Lung (tissue), 11 donors: ENCODE measurements at regions not wholly inside any gene's neighbourhood (a gene's known extent, or its start where the extent isn't known, plus 50 kb on each side); places are given as distances from the start of the nearest gene placed in this dataset.
A peak's percentile ranks its signal among the peaks of the same experiment; 100 is the strongest.

Source experiments
- ATAC-seq: fragments of 200-7000 bp; cut with Tn5 transposase; one replicate; pipeline ENCODE4 v1.9.1; 2020; ENCODE audit warnings: moderate number of reproducible peaks; ENCODE audit not compliant: insufficient read depth, low FRiP score
- DNase-seq, 3 donors: peaks; one replicate each; pipeline ENCODE4 v3.0.0-alpha.2; 2013 to 2017
- H3K27ac ChIP-seq, 2 donors: one replicate each; pipeline ENCODE4 v1.5.1; 2013; ENCODE audit warnings: mild to moderate bottlenecking in 2 of 2, moderate library complexity in 2 of 2, control low read depth in 1 of 2, inconsistent platforms in 1 of 2, low read depth in 1 of 2, low read length in 1 of 2
- H3K27me3 ChIP-seq, 3 donors: one replicate each; pipeline ENCODE4 v1.5.1; 2013; ENCODE audit warnings: low read length in 2 of 3; ENCODE audit not compliant: control insufficient read depth in 3 of 3, insufficient read depth in 3 of 3
- H3K36me3 ChIP-seq, 4 donors: one replicate each; pipeline ENCODE4 v1.5.1; 2013; ENCODE audit warnings: low read length in 4 of 4, mild to moderate bottlenecking in 1 of 4, moderate library complexity in 1 of 4; ENCODE audit not compliant: control insufficient read depth in 4 of 4, insufficient read depth in 4 of 4
- H3K4me1 ChIP-seq, 5 donors: one replicate each; pipeline ENCODE4 v1.5.1; 2013; ENCODE audit warnings: low read length in 5 of 5, mild to moderate bottlenecking in 2 of 5, moderate library complexity in 1 of 5; ENCODE audit not compliant: control insufficient read depth in 5 of 5, insufficient read depth in 5 of 5
- H3K4me3 ChIP-seq: one replicate; pipeline ENCODE4 v1.5.1; 2013; ENCODE audit warnings: mild to moderate bottlenecking, control low read depth, moderate library complexity
- H3K9ac ChIP-seq, 2 donors: one replicate each; pipeline ENCODE4 v1.5.1; 2013; ENCODE audit warnings: low read length in 2 of 2, control low read depth in 1 of 2; ENCODE audit not compliant: insufficient read depth in 1 of 2
- H3K9me3 ChIP-seq, 4 donors: one replicate each; pipeline ENCODE4 v1.5.1; 2013; ENCODE audit warnings: low read length in 3 of 4, mild to moderate bottlenecking in 1 of 4, moderate library complexity in 1 of 4; ENCODE audit not compliant: control insufficient read depth in 4 of 4, insufficient read depth in 3 of 4
- CTCF ChIP-seq: IDR thresholded peaks from 2 replicates; pipeline ENCODE4 v1.5.1; 2012; ENCODE audit warnings: mild to moderate bottlenecking; ENCODE audit errors: control extremely low read depth, extremely low read depth
- WGBS, 2 donors: extraction: QIAGEN DNeasy Blood & Tissue Kit; methylation state at CpG; one replicate each; pipeline ENCODE4 v1.1.7; 2013; 5-methylcytosine and 5-hydroxymethylcytosine counted together
- donor health status: control.
- donor health status: control.
- donor health status: Bipolar disorder and iron deficiency.
- donor health status: healthy.
- donor health status: DM: yes; HTN: yes; CAD: no.

GRCh38 chr15:25541228-25541627, 102.4 kb upstream of the UBE3A start:
- ATAC-seq: no peak
- H3K36me3 ChIP-seq: no peaks in the 10 kb centered on the region
- no peaks in the 10 kb centered on the region for H3K9me3 ChIP-seq
- no peak for DNase-seq
- no peak for TF ChIP-seq CTCF
- H3K27ac ChIP-seq: peak overlapping the region in 1 of 2 donors; percentile 4
- no peaks in the 10 kb centered on the region for H3K27me3 ChIP-seq
- H3K4me1 ChIP-seq: peaks cover 0 to 15% (median 5%) of the 10 kb centered on the region in 5 donors
- no peak overlapping the region for H3K9ac ChIP-seq
- no peak overlapping the region for H3K4me3 ChIP-seq

- Histone ChIP-seq H3K4me1 (peaks cover 0 to 4% (median 0%) of the 10 kb centered on the region in 5 donors), H3K9ac (no peak overlapping the region), H3K27me3 (no peaks in the 10 kb centered on the region), H3K36me3 (no peaks in the 10 kb centered on the region), H3K27ac (no peak overlapping the region), H3K9me3 (no peaks in the 10 kb centered on the region), H3K4me3 (no peak overlapping the region)
- DNase-seq (no peak), ATAC-seq (no peak)
- no peak for TF ChIP-seq CTCF
- WGBS, 2 donors: 72 to 77% methylated on average over 7 of the region's 7 CpGs
These were observed 98.2 kb upstream of the UBE3A start for GRCh38 chr15:25536801-25537611.

GRCh38 chr15:25535866-25536265, 97.0 kb upstream of the UBE3A start:
- TF ChIP-seq CTCF: no peak
- no peaks in the 10 kb centered on the region for H3K36me3 ChIP-seq
- peaks cover 0 to 3% (median 0%) of the 10 kb centered on the region in 5 donors for H3K4me1 ChIP-seq
- H3K27me3 ChIP-seq: no peaks in the 10 kb centered on the region
- DNase-seq (no peak), ATAC-seq (no peak)
- WGBS, 2 donors: 82 to 89% methylated on average over 5 of the region's 5 CpGs
- H3K9me3 ChIP-seq: no peaks in the 10 kb centered on the region
- H3K4me3 ChIP-seq: no peak overlapping the region
- no peak overlapping the region for H3K27ac ChIP-seq
- no peak overlapping the region for H3K9ac ChIP-seq

- no peak for TF ChIP-seq CTCF
- Histone ChIP-seq H3K4me3 (no peak overlapping the region), H3K4me1 (peaks cover 0 to 3% (median 0%) of the 10 kb centered on the region in 5 donors), H3K27ac (no peak overlapping the region), H3K27me3 (no peaks in the 10 kb centered on the region), H3K9ac (no peak overlapping the region), H3K36me3 (no peaks in the 10 kb centered on the region), H3K9me3 (no peaks in the 10 kb centered on the region)
- DNase-seq (no peak), ATAC-seq (no peak)
- WGBS, 2 donors: 94% methylated on average over 6 of the region's 6 CpGs
These were observed 95.5 kb upstream of the UBE3A start for GRCh38 chr15:25534293-25534692.
